GM12878 (cell line): ENCODE measurements at regions not wholly inside any gene's neighbourhood (a gene's known extent, or its start where the extent isn't known, plus 50 kb on each side); places are given as distances from the start of the nearest gene placed in this dataset.

Experiments
- CTCF ChIP-seq, 3 experiments: IDR thresholded peaks in 2 of 3; conservative IDR thresholded peaks in 1 of 3; 2 replicates each; pipeline ENCODE4 v1.5.1; 2011; ENCODE audit warnings: low read depth in 3 of 3, low read length in 3 of 3, mild to moderate bottlenecking in 3 of 3, control low read depth in 2 of 3, moderate library complexity in 2 of 3, inconsistent platforms in 1 of 3, mixed read lengths in 1 of 3; ENCODE audit not compliant: control insufficient read depth in 2 of 3, insufficient read depth in 1 of 3; ENCODE audit errors: extremely low read depth in 1 of 3
- USF2 ChIP-seq: IDR thresholded peaks from 2 replicates; pipeline ENCODE4 v1.6.1; 2011; ENCODE audit warnings: low read depth, low read length, improper control_type of control experiment, borderline replicate concordance
- TF ChIP-seq, protein P1 (sequence below): fragments of 450-650 bp; formaldehyde crosslinking; IDR thresholded peaks from 2 replicates; pipeline ENCODE4 v1.4.0; 2022; ENCODE audit warnings: mild to moderate bottlenecking, moderate library complexity

- no peak for TF ChIP-seq USF2
- TF ChIP-seq, protein P1, sequence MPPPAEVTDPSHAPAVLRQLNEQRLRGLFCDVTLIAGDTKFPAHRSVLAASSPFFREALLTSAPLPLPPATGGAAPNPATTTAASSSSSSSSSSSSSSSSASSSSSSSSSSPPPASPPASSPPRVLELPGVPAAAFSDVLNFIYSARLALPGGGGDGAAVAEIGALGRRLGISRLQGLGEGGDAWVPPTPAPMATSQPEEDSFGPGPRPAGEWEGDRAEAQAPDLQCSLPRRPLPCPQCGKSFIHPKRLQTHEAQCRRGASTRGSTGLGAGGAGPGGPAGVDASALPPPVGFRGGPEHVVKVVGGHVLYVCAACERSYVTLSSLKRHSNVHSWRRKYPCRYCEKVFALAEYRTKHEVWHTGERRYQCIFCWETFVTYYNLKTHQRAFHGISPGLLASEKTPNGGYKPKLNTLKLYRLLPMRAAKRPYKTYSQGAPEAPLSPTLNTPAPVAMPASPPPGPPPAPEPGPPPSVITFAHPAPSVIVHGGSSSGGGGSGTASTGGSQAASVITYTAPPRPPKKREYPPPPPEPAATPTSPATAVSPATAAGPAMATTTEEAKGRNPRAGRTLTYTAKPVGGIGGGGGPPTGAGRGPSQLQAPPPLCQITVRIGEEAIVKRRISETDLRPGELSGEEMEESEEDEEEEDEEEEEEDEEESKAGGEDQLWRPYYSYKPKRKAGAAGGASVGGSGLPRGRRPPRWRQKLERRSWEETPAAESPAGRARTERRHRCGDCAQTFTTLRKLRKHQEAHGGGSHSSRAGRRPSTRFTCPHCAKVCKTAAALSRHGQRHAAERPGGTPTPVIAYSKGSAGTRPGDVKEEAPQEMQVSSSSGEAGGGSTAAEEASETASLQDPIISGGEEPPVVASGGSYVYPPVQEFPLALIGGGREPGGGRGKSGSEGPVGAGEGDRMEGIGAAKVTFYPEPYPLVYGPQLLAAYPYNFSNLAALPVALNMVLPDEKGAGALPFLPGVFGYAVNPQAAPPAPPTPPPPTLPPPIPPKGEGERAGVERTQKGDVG (CRISPR knock-in tag) = no peak
- TF ChIP-seq CTCF (IDR thresholded peaks at IDR 0.05 in 2 of 3, conservative IDR thresholded peaks at IDR 0.05 in 1 of 3; ENCODE audit: control insufficient read depth in 2 of 3, extremely low read depth in 1 of 3, insufficient read depth in 1 of 3, low read depth in 3 of 3, low read length in 3 of 3) = no peak
Measured at GRCh38 chr13:99103536-99103935, 97.1 kb upstream of the UBAC2 start.
